ENCODE measurements at regions not wholly inside any gene's neighbourhood (a gene's known extent, or its start where the extent isn't known, plus 50 kb on each side); places are given as distances from the start of the nearest gene placed in this dataset.
A peak's percentile ranks its signal among the peaks of the same experiment; 100 is the strongest.

- POLR2A ChIA-PET (ENCODE audit: unreplicated experiment): no interaction called here
Measured at GRCh38 chr13:73833325-73834070, 300.7 kb downstream of the KLF12 start.

GRCh38 chr13:73832825-73833224 is 301.4 kb downstream of the KLF12 start:
- H3F3A ChIP-seq (ENCODE audit: low read length, unreplicated experiment): no peaks in the 10 kb centered on the region
- peaks cover 22% of the 10 kb centered on the region for H3K4me1 ChIP-seq (ENCODE audit: insufficient read depth, low read length)
- no peaks in the 10 kb centered on the region for H3K9me2 ChIP-seq (replicated peaks; ENCODE audit: low read length)
- peak overlapping the region; percentile 33 for H3K4me2 ChIP-seq (ENCODE audit: low read length)
- H3K4me3 ChIP-seq (ENCODE audit: low read length): no peak overlapping the region
- H3K36me3 ChIP-seq (ENCODE audit: low read depth, low read length): no peaks in the 10 kb centered on the region
- intact Hi-C loops (cut with micrococcal nuclease): loop anchor here (5.0 to 10.0 kb wide), 2 partner anchors 78 to 1424 kb away; no protein-coding TSS in a partner anchor
- H3K79me2 ChIP-seq (ENCODE audit: low read length): no peaks in the 10 kb centered on the region
- no peaks in the 10 kb centered on the region for H4K20me1 ChIP-seq (ENCODE audit: low read length)
- no peaks in the 10 kb centered on the region for H3K27me3 ChIP-seq (ENCODE audit: low read length)
- no TSS peak for BruUV-seq (replicated peaks)
- ChIA-PET POLR2A (ENCODE audit: unreplicated experiment) (interaction anchor here (0.7 kb wide), 1 partner anchor 1189 kb away, joined by 3 read pairs; no protein-coding TSS in a partner anchor), CTCF (no interaction called here)
- ATAC-seq (peak; percentile 55), DNase-seq (no peak)
- no peaks in the 10 kb centered on the region for H3K9me3 ChIP-seq (ENCODE audit: low read length)
- TF ChIP-seq CTCF (conservative IDR thresholded peaks at IDR 0.05; ENCODE audit: low read depth, low read length) (no peak), EZH2 (IDR thresholded peaks at IDR 0.05; ENCODE audit: low read length, unreplicated experiment) (no peak), EZH2phosphoT487 (IDR thresholded peaks at IDR 0.05; ENCODE audit: borderline replicate concordance, low read length) (no peak)
- no peak overlapping the region for H2AFZ ChIP-seq (ENCODE audit: low read length)
- H3K9ac ChIP-seq (ENCODE audit: low read length): peak overlapping the region; percentile 30
- peak overlapping the region; percentile 77 for H3K27ac ChIP-seq (ENCODE audit: low read length)

More at GRCh38 chr13:73833325-73834070, 300.7 kb downstream of the KLF12 start:
- Histone ChIP-seq H3K79me2 (ENCODE audit: low read length) (no peaks in the 10 kb centered on the region), H3K9ac (ENCODE audit: low read length) (no peak overlapping the region), H4K20me1 (ENCODE audit: low read length) (no peaks in the 10 kb centered on the region), H3K4me1 (ENCODE audit: insufficient read depth, low read length) (peaks cover 22% of the 10 kb centered on the region), H3K4me2 (ENCODE audit: low read length) (no peak overlapping the region), H3K9me2 (replicated peaks; ENCODE audit: low read length) (no peaks in the 10 kb centered on the region), H2AFZ (ENCODE audit: low read length) (no peak overlapping the region), H3K36me3 (ENCODE audit: low read depth, low read length) (no peaks in the 10 kb centered on the region), H3F3A (ENCODE audit: low read length, unreplicated experiment) (no peaks in the 10 kb centered on the region), H3K27me3 (ENCODE audit: low read length) (no peaks in the 10 kb centered on the region), H3K4me3 (ENCODE audit: low read length) (no peak overlapping the region), H3K9me3 (ENCODE audit: low read length) (no peaks in the 10 kb centered on the region), H3K27ac (ENCODE audit: low read length) (no peak overlapping the region)
- intact Hi-C loops (cut with micrococcal nuclease): loop anchor here (5.0 to 10.0 kb wide), 2 partner anchors 79 to 1424 kb away; no protein-coding TSS in a partner anchor
- TF ChIP-seq EZH2phosphoT487 (IDR thresholded peaks at IDR 0.05; ENCODE audit: borderline replicate concordance, low read length): no peak
- TF ChIP-seq EZH2 (IDR thresholded peaks at IDR 0.05; ENCODE audit: low read length, unreplicated experiment): no peak
- no peak for TF ChIP-seq CTCF (conservative IDR thresholded peaks at IDR 0.05; ENCODE audit: low read depth, low read length)
- no peak for DNase-seq
- no TSS peak for BruUV-seq (replicated peaks)
- no peak for ATAC-seq
- CTCF ChIA-PET: no interaction called here

GRCh38 chr13:73832128-73832588 is 302.0 kb downstream of the KLF12 start:
- BruUV-seq (replicated peaks): no TSS peak
- Histone ChIP-seq H3K4me1 (ENCODE audit: insufficient read depth, low read length) (peaks cover 22% of the 10 kb centered on the region), H3K4me3 (ENCODE audit: low read length) (no peak overlapping the region), H4K20me1 (ENCODE audit: low read length) (no peaks in the 10 kb centered on the region), H3K9me3 (ENCODE audit: low read length) (no peaks in the 10 kb centered on the region), H3K4me2 (ENCODE audit: low read length) (peak overlapping the region; percentile 33), H3K9ac (ENCODE audit: low read length) (peak overlapping the region; percentile 30), H3K36me3 (ENCODE audit: low read depth, low read length) (no peaks in the 10 kb centered on the region), H3F3A (ENCODE audit: low read length, unreplicated experiment) (no peaks in the 10 kb centered on the region), H2AFZ (ENCODE audit: low read length) (no peak overlapping the region), H3K9me2 (replicated peaks; ENCODE audit: low read length) (no peaks in the 10 kb centered on the region), H3K27ac (ENCODE audit: low read length) (peak overlapping the region; percentile 77), H3K79me2 (ENCODE audit: low read length) (no peaks in the 10 kb centered on the region), H3K27me3 (ENCODE audit: low read length) (no peaks in the 10 kb centered on the region)
- TF ChIP-seq EZH2phosphoT487 (IDR thresholded peaks at IDR 0.05; ENCODE audit: borderline replicate concordance, low read length) (no peak), CTCF (conservative IDR thresholded peaks at IDR 0.05; ENCODE audit: low read depth, low read length) (no peak), EZH2 (IDR thresholded peaks at IDR 0.05; ENCODE audit: low read length, unreplicated experiment) (no peak)
- CTCF ChIA-PET: interaction anchor here (0.6 kb wide), 1 partner anchor 105 kb away, joined by 3 read pairs; no protein-coding TSS in a partner anchor
- POLR2A ChIA-PET (ENCODE audit: unreplicated experiment): interaction anchor here (0.7 kb wide), 1 partner anchor 1190 kb away, joined by 3 read pairs; no protein-coding TSS in a partner anchor
- peak; percentile 96 for ATAC-seq
- DNase-seq: peak; percentile 61
- intact Hi-C loops (cut with micrococcal nuclease): loop anchor here (5.0 to 10.0 kb wide), 2 partner anchors 77 to 1425 kb away; no protein-coding TSS in a partner anchor

All from PC-3 (cell line).